T-helper 1 cell (primary cell): ENCODE measurements at regions not wholly inside any gene's neighbourhood (a gene's known extent, or its start where the extent isn't known, plus 50 kb on each side); places are given as distances from the start of the nearest gene placed in this dataset.
"Not testable (repeated sequence)": the region's sequence is repeated elsewhere in the genome, so short reads cannot be mapped to it uniquely, and the experiment has no call there.

ENCODE experiments used
- DNase-seq, 5 donors: peaks; one replicate each; pipeline ENCODE4 v3.0.0-alpha.2; 2012 to 2020

DNA sequence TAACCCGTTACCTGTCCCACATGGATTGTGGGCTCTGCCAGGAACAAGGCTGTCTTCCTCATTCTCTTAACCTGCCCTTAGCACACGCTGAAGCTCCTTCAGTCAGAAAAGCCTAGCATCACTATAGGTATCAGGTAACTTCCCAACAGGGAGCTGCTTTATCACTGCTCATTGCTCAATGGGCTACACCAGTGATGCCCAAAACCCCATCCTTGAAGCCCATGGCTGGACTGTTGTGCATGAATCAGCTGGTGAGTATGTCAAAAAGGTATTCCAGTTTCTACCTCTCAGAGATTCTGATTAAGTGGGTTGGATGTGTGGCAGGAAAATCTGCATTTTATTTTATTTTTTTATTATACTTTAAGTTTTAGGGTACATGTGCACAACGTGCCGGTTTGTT is 362.2 kb downstream of the LRATD1 start:
- DNase-seq, result no peak

DNA sequence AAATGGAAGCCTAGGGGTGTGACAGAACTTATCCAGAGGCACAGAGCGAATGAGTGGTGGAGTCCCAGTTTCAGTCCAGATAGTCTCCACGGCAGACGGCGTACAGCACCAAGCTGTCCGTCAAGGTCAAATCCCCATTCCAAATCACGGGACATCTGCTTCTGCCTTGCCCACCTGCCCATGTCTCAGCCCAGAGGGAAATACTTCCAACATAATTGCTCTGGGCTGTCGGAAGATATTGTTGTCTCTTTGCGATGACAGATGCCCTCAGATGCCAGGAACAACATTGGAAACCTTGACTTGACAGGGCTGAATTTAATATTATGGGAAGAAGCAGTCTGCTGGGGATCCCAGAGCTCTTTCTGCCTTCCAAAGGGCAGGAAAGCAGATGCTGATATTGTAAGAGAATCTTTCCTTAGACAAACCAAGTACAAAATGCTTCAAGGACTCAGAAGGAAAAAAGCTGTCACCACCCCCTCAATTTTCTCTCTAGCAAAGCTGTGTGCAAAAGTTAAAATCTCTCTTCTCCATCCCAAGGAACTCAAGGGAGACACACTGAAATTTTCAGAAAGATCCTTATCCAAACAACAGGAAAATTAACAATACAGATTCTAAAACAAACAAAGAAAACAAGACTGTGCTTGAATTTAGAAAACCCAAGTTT is 364.0 kb downstream of the LRATD1 start:
- no peak for DNase-seq

DNA sequence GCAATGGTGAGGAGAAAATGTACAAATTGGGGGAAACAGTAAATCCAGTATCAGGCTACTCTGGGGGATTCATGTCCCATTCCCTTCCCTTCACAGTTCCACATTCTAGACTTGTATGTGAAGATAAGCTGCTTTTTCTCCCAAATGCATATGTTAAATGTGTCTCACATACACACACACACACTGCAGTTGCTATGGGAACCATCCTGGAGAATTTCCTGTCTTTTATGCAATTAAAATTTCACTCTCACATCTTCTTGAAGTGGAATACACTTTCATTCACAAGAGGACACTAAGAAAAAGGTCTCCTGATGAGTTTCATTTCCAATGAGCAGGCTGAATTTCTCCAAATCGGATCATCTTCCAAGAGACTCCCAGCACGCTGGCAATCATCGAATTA is 366.0 kb downstream of the LRATD1 start:
- no peak for DNase-seq

DNA sequence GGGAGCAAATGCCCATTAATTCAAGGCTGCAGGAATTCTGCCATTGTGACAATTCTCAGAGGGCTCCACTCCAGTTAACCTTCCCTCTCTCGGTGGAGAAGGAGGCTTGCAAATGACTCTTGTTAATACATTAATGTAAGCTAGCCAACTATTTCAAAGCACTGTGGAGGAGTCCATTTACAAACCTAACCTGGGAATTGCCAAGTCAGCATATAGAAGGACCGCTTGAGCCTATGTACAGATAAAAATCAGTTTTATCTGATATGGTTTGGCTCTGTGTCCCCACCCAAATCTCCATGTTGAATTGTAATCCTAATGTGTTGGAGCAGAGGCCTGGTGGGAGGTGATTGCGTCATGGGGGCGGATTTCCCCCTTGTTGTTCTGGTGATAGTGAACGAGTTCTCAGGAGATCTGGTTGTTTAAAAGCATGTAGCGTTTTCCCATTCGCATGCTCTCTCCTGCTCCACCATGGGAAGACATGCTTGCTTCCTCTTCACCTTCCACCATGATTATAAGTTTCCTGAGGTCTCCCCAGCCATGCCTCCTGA is 366.7 kb downstream of the LRATD1 start:
- DNase-seq, result no peak

DNA sequence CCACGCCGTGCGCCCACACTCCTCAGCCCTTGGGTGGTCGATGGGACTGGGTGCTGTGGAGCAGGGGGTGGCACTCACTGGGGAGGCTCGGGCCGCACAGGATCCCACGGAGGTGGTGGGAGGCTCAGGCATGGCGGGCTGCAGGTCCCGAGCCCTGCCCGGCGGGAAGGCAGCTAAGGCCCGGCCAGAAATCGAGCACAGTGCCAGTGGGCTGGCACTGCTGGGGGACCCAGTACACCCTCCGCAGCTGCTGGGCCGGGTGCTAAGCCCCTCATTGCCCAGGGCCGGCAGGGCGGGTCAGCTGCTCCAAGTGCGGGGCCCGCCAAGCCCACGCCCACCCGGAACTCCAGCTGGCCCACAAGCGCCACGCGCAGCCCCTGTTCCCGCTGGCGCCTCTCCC is 370.0 kb downstream of the LRATD1 start:
- DNase-seq, result not testable (repeated sequence)

DNA sequence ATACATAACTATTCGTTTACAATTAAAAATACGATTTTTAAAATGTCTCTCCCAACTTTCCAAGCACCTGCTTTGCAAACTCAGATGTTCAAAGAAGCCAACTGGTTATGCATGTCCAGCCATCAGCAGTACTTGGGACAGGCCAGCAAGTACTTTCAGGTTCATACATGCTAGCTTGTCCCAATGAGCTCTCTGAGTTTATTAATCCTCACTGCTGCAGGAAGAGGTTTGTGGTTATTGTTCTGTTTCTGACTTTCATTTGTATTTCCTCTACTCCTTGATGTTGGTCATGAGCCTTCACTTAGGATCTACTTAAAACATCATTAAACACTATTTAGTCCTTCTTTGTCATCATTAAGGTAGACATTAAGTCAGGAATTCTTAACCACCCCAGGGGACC is 374.1 kb downstream of the LRATD1 start:
- peak in 1 of 5 donors; percentile 35 for DNase-seq

DNA sequence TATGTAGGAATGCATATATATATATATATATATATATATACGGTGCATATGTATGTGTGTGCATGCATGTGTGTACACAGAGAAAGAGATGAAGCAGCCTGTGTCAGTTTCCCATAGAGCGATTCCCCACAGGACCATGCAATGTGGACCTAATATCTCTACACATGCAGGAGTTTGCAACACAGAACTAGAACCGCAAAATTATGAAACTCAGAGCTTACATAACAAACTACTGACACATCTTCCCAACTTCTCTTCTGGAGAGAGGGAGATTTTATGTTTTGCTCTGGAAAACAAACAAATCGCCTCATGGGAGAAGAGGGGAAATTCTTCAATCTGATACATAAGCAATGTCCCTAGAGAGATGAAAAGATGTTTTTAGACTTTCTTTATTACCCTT is 377.2 kb downstream of the LRATD1 start:
- DNase-seq, result no peak

DNA sequence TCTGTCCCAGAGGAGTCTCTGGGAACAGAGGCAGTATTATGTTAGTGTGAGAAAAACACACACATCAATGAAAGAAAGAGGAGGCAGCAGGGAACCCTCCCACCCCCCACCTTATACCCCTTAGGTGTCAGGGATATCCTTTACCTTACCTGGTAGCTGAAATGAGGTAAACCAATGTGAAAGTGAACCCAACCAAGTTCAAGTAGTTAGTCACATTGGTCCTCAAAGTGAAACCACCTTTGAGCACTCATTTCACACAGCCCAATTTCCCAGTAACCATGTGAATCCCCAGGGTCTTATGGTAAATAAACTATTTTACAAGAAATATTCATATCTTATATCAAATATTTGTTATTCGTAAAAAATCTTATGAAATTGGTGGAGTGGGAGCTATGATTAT is 377.8 kb downstream of the LRATD1 start:
- peak in 1 of 5 donors; percentile 36 for DNase-seq

DNA sequence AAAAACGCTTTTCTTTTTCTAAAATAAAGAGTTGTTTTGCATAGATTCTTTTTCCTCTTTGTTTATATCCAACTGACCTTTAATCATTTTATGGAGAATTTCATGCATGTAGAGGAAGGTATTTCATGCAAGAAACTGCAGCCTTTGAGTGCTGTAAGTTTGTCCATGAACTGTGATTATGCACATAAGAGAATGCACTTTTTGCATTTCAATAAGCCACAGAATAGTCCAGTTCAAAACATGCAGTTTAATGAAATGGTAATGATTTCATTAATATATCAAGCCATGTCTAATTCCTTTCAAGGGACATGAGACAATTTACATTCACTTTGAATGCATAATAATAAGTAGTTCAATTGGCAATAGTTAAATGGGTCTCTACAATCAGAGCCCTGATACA is 386.3 kb downstream of the LRATD1 start:
- no peak for DNase-seq

DNA sequence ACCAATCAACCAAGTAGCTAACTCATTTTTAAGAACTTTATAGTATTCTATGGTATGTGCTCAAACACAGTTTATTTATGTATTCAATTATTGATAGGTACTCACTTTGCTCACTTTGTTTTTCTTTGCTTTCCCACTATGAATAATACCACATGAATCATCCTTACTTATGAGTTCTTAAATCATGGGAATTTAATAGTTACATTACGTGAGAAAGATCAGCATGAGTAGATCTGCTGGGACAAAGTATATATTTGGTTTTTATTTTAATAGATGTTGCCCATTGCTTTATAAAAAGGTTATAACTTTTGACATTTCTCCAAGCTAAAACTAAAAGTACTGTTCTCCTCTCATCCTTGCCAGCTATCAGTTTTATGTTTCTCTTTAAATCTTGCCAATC is 390.7 kb downstream of the LRATD1 start:
- no peak for DNase-seq

DNA sequence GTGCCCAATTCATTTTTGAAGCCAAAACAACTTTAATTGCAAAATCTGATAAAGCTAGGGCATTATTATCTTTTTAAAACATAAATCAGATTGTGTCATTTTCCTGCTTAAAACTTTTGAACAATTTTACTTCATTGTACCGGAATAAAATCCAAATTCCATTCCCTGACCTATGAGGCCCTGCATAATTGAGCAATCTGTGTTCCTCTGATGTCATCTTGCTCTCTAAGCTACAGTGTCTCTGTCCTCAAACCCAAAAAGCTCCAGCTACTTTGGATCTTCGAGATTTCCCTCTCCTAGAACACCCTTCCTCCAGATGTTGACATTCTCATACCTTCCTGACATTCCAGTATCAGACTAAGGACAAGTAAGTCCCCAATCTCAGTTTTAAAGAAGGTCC is 395.9 kb downstream of the LRATD1 start:
- no peak for DNase-seq

DNA sequence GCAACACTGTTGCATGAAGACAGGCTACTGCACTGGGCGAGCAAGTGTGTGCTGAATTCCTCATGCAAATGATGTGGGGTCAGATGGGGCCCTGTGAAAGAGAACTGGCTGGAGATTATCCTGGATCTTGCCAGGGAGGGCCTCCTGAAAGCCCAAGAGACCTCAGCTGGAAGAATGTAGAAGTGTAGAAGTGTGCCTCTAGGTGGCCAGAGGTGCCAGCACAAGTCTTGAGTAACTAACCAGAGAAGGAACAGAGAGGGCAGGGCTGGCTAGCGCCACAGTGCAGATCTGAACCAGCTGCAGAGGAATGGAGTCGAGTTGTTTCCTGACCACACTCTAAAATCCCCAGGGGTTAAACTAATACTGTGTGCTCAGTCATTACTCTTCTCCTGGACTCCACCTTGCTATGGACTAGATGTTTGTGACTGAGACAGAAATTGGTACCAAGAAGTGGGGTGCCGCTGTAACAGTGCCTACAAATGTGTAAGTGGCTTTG is 399.3 kb downstream of the LRATD1 start:
- no peak for DNase-seq

DNA sequence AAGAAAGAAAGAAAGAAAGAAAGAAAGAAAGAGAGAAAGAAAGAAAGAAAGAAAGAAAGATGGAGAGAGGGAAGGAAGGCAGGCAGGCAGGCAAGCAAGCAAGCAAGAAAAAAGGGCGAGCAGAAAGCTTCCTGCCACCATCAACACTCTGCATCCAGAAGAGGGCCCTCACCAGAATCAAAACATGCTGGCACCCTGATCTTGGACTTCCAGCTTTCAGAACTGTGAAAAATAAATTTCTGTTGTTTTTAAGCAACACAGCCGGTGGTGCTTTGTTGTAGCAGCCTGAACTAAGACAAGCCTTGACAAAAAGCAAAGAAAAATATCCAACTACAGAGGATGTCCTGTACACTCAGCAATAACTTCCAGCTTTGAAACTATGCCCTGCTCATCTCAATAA is 401.7 kb downstream of the LRATD1 start:
- no peak for DNase-seq

DNA sequence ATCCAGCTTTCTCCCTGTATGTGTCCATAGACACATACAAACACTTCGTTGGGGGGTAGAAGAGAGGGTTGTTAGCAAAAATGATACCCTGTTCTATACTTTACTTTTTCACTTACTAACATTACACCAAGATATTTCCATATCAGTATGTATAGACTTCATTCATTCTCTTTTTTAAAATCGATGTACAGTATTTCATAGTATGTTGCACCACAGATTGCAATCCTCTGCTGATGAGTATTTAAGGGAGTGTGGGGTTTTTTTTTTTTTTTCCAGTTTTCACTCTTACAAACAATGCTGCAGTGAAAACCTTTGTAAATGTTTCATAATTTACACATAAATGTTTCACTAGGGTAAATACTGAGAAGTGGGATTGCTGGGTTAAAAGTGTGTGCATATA is 402.3 kb downstream of the LRATD1 start:
- DNase-seq, result no peak

DNA sequence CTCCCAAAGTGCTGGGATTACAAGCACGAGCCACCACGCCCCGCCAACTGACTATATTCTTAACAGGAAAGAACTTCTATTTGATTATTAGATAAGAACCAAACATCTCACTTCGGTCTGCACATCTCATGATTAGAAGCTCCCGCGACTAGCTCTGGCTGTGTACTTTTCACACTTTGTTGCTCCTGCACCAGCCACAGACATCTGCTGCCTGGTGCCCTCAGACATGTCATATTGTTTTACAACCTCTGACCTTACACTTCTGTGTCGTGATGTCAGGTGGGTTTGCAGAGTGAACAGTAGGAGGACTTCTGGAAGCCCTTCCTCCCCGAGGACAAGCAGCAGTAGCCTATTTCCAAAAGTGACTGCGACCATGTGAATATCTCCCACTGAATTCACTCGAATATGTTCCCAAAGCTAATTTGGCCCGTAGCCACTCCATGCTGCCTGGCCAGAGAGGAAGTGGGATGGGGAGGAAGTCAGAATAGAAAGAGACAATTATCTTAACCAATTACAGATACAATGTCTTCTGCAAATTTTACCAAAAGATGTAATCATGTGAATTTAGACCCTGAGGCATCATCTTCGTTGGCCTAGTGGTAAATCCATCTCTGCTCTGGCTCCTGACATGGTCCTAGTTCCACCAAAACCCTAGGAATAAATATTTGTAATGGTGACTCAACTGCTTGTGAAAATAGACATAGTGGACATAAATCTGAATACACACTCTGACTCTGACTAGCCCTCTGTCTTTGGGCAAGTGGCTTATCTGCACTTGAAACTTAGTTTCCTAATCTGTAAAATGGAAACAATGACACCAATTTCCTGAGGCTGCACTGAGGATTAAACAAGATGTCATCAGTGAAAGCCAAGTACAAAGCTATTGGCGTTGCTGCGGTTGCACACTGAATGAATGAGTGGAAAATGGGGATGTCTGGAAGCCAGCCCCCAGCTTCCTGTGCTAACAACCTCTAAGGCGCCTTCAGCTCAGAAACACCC is 406.1 kb downstream of the LRATD1 start:
- DNase-seq, result peak in 1 of 5 donors; percentile 6

DNA sequence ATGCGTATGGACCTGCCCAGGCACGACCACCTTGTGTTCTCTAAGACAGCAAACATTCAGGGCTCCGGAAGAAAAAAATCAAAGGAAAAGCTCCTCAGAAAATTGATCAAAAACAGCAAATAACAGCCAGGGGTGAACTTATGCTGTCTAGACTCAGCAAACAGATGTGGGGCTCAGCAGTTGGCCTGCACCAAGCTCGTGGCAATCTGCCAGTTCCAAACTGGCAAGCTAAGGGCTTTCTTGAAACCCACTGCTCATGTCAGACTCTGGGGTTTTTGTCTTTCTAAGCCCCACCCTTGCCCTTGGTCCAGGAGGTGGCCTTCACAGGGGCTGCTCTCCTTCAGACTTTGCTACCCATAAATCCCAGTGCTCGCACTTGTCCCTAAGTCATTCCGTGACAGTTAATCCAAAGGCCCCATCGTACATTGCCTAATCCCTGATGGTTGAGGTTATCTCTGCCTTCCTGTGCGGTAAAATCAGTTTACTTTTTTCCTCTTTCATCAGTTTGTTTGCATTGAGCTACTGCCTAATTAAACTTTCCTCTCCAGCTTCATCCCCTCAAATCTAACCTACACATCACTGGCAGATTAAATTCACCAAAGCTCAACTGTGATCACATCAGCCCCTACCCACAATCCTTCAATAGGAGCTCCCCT is 408.0 kb downstream of the LRATD1 start:
- no peak for DNase-seq

DNA sequence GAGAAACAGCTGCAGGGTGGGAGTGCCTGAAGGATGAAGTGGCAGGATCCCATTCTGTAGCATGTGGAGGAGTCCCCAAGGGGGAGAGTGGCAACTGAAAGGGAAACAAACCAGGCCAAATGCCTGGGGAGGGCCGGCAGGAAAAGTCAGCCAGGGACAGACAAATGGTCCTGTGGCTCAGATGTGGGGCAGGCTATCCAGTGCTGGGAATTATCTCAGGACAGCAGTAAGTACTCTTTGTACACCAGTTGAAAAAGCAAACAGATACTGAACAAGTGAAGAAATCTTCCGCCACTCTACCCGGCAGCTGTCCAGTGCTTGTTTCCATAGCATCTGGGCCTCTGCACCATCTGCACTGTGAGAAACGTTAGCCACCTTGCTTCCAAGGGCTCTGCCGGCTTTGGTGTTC is 408.9 kb downstream of the LRATD1 start:
- DNase-seq, result no peak

DNA sequence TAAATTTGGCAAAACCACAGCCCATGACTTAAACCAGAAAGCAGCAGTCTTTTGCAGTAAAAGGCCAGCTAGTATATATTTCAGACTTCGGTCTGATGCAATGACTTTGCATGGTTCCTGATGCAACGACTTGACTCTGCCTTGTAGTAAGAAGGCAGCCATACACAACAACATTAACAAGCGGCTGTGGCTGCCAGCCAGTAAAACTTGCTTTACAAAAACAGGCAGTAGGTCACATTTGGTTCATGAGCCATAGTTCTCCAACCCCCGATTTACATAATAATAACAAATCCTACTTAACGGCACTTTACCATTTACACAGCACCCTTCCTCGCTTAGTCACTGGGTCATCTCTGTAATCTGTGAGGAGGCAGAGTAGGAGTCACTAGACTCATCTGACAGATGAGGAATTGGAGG is 410.3 kb downstream of the LRATD1 start:
- no peak for DNase-seq

DNA sequence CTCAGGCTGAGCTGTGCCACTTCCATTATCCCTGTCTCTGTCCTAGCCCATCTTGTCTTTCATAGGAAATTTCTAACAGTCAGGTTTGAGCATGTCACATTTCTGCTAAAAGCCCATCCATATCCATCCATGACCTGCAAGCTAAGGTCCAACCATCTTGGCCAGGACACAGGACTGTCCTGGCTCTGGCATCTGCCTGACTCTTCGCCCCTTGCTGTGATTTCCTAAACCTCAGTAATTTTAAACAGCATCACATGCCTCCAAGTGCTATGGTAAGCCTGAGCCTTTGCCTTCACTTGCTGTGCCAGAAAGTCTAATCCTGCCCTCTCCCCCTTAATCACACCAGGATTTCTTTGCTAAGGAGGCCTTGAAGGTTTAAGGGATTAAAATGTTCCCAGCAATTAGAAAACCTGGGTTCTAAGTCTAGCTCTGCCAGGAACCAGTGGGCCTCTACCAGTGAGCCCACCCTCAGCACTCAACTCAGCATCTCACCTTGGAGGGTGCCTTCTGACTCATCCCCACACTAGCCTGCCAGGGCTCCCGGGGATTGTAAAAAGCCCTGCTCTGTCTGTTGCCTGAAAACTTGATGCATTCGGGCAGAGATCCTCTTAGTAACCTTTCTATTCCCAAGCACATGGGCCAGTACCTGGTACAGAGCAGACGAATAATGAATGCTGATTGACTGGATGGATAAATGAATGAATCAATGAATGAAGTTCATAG is 411.0 kb downstream of the LRATD1 start:
- no peak for DNase-seq

DNA sequence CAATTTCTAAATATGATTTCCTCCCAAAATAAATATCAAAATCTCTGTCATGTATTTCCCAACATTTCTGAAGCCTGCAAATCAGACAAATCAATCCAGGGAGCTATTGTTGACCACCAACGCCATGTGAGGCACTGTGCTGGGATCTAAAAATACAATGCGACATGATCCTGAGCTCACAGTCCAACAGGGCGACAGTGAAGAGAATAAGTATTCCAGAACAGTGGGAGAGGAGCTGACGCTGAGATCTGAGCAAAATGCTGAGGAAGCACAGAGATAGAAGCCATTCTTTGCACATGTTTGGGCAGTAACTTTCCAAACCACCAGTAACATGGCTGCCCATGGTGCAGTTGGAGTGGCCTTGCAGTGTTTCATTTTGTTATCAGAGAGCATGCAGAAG is 412.5 kb downstream of the LRATD1 start:
- no peak for DNase-seq

DNA sequence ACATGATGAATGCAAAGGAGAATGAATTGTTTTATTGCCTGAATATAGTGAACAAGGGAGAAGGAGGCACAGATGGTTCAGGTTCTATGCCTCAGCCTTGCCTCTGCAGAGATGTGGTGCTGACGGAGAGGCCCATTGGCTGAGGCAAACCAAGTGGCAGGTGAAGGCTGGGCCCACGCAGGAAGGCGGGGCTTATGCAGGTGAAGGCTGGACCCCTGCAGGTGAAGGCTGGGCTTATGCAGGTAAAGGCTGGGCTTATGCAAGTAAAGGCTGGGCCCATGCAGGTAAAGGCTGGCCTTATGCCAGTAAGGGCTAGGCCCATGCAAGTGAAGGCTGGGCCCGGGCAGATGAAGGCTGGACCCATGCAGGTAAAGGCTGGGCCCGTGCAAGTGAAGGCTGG is 414.7 kb downstream of the LRATD1 start:
- no peak for DNase-seq

DNA sequence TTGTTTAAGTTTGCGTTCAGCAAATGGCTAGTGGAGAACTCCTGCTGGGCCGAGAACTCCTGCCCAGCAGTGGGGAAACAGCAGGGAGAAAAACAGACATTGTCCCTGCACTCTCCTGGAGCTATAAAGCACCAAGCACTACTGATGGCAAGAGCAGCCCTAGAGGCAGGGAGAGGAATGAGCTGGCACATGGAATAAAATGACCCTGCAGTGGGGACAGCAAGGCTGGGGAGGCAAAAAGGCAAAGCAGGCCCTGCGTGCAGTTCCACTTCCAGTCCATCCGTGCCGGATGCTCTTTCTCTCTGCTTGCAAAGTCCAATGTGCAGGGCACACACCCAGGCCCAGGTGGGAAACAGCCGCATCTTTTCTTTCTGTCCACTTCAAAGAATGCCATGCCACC is 415.5 kb downstream of the LRATD1 start:
- no peak for DNase-seq
